Naive thymus-derived CD4-positive, alpha-beta T cell (primary cell): ENCODE measurements at regions not wholly inside any gene's neighbourhood (a gene's known extent, or its start where the extent isn't known, plus 50 kb on each side); places are given as distances from the start of the nearest gene placed in this dataset.
"Not testable (repeated sequence)": the region's sequence is repeated elsewhere in the genome, so short reads cannot be mapped to it uniquely, and the experiment has no call there.

Experiments used
- ATAC-seq: fragments of 150-1000 bp; cut with Tn5 transposase; 2 replicates; pipeline ENCODE4 v1.10.0; 2021; ENCODE audit warnings: mild to moderate bottlenecking, moderate library complexity
- CTCF ChIA-PET: fragments of 350-600 bp; sonication (Branson Sonifier 250); formaldehyde crosslinking; loops from one replicate; lab custom pipeline; 2021; ENCODE audit warnings: antibody characterized with exemption; lab: Charles Lee
- POLR2A ChIA-PET: fragments of 350-600 bp; sonication (Branson Sonifier 250); formaldehyde crosslinking; loops from one replicate; lab custom pipeline; 2021; ENCODE audit warnings: antibody characterized with exemption, inconsistent platforms; lab: Charles Lee
- DNase-seq, 9 donors: peaks; one replicate each; pipeline versions ENCODE4 v3.0.0 to v3.0.0-alpha.2; 2020 to 2022; ENCODE audit warnings: mixed read lengths in 1 of 9
- H3K27ac ChIP-seq: one replicate; pipeline ENCODE4 v1.7.0; 2013; ENCODE audit warnings: mild to moderate bottlenecking, low read depth, low read length, moderate library complexity
- H3K27me3 ChIP-seq, 2 donors: one replicate each; pipeline ENCODE4 v1.7.0; 2013; ENCODE audit warnings: low read length in 2 of 2, mild to moderate bottlenecking in 2 of 2, moderate library complexity in 2 of 2; ENCODE audit not compliant: control insufficient read depth in 2 of 2, insufficient read depth in 2 of 2
- H3K36me3 ChIP-seq, 3 experiments: 1 replicate in 2 of 3; 2 replicates in 1 of 3; pipeline ENCODE4 v1.7.0; 2013; ENCODE audit warnings: low read length in 3 of 3, mild to moderate bottlenecking in 3 of 3, moderate library complexity in 1 of 3; ENCODE audit not compliant: insufficient read depth in 3 of 3, control insufficient read depth in 2 of 3
- H3K4me1 ChIP-seq, 2 donors: one replicate each; pipeline ENCODE4 v1.7.0; 2013; ENCODE audit warnings: low read length in 2 of 2, mild to moderate bottlenecking in 2 of 2, moderate library complexity in 1 of 2; ENCODE audit not compliant: control insufficient read depth in 2 of 2, insufficient read depth in 2 of 2
- H3K4me3 ChIP-seq: 2 replicates; pipeline ENCODE4 v1.7.0; 2013; ENCODE audit warnings: mild to moderate bottlenecking, low read length
- H3K9me3 ChIP-seq, 3 experiments: 1 replicate in 2 of 3; 2 replicates in 1 of 3; pipeline ENCODE4 v1.7.0; 2013; ENCODE audit warnings: low read length in 3 of 3; ENCODE audit not compliant: control insufficient read depth in 2 of 3
- H3K27ac Mint-ChIP-seq, 9 donors: one replicate each; pipeline ENCODE4 v1.8.0; 2020 to 2022; ENCODE audit warnings: mixed read lengths in 9 of 9, mild to moderate bottlenecking in 8 of 9, moderate library complexity in 5 of 9, inconsistent platforms in 2 of 9
- H3K27me3 Mint-ChIP-seq, 5 donors: one replicate each; pipeline ENCODE4 v1.8.0; 2021 to 2022; ENCODE audit warnings: mixed read lengths in 5 of 5, mild to moderate bottlenecking in 1 of 5
- H3K36me3 Mint-ChIP-seq, 5 donors: one replicate each; pipeline ENCODE4 v1.8.0; 2020 to 2022; ENCODE audit warnings: mixed read lengths in 5 of 5, mild to moderate bottlenecking in 3 of 5, inconsistent platforms in 1 of 5
- H3K4me1 Mint-ChIP-seq, 7 donors: one replicate each; pipeline ENCODE4 v1.8.0; 2020 to 2022; ENCODE audit warnings: mixed read lengths in 7 of 7, mild to moderate bottlenecking in 3 of 7, inconsistent platforms in 1 of 7
- H3K4me3 Mint-ChIP-seq, 10 donors: one replicate each; pipeline ENCODE4 v1.8.0; 2020 to 2022; ENCODE audit warnings: mild to moderate bottlenecking in 10 of 10, mixed read lengths in 10 of 10, moderate library complexity in 6 of 10, inconsistent platforms in 2 of 10
- H3K9me3 Mint-ChIP-seq, 11 donors: one replicate each; pipeline ENCODE4 v1.8.0; 2020 to 2022; ENCODE audit warnings: mixed read lengths in 11 of 11, mild to moderate bottlenecking in 4 of 11, inconsistent platforms in 1 of 11, moderate library complexity in 1 of 11
- intact Hi-C, 2 donors: fragments of 100-400 bp; cut with micrococcal nuclease; formaldehyde crosslinking; loops; one replicate each; pipeline ENCODE4 v1.15.1; 2023

- H3K9me3 Mint-ChIP-seq = peaks cover 0 to 10% (median 0%) of the 10 kb centered on the region in 11 donors
- no peak overlapping the region for H3K27ac Mint-ChIP-seq
- Histone ChIP-seq H3K27me3 (no peaks in the 10 kb centered on the region), H3K27ac (no peak overlapping the region), H3K9me3 (no peaks in the 10 kb centered on the region), H3K36me3 (no peaks in the 10 kb centered on the region), H3K4me3 (no peak overlapping the region), H3K4me1 (no peaks in the 10 kb centered on the region)
- H3K4me3 Mint-ChIP-seq = no peak overlapping the region
- DNase-seq (no peak), ATAC-seq (no peak)
- ChIA-PET CTCF (no interaction called here), POLR2A (no interaction called here)
- peaks cover 0 to 5% (median 0%) of the 10 kb centered on the region in 5 donors for H3K27me3 Mint-ChIP-seq
- H3K36me3 Mint-ChIP-seq = no peaks in the 10 kb centered on the region
- H3K4me1 Mint-ChIP-seq = no peaks in the 10 kb centered on the region
- intact Hi-C loops = no loop called here
Measured at GRCh38 chr6:126963077-126963809, 155.2 kb upstream of the RSPO3 start.

GRCh38 chr6:126967296-126968005 is 151.0 kb upstream of the RSPO3 start:
- Mint-ChIP-seq H3K27me3 (peaks cover 0 to 5% (median 0%) of the 10 kb centered on the region in 5 donors), H3K9me3 (peaks cover 0 to 6% (median 0%) of the 10 kb centered on the region in 11 donors), H3K36me3 (no peaks in the 10 kb centered on the region), H3K27ac (no peak overlapping the region), H3K4me1 (no peaks in the 10 kb centered on the region), H3K4me3 (no peak overlapping the region)
- no peak for DNase-seq
- no peaks in the 10 kb centered on the region for H3K9me3 ChIP-seq
- no peaks in the 10 kb centered on the region for H3K27me3 ChIP-seq
- H3K4me3 ChIP-seq = no peak overlapping the region
- H3K36me3 ChIP-seq = no peaks in the 10 kb centered on the region
- ChIA-PET POLR2A (no interaction called here), CTCF (no interaction called here)
- no peaks in the 10 kb centered on the region for H3K4me1 ChIP-seq
- no peak for ATAC-seq
- intact Hi-C loops = no loop called here
- H3K27ac ChIP-seq = no peak overlapping the region

GRCh38 chr6:126976253-126976797 is 142.1 kb upstream of the RSPO3 start:
- POLR2A ChIA-PET = no interaction called here
- Mint-ChIP-seq H3K36me3 (no peaks in the 10 kb centered on the region), H3K4me1 (no peaks in the 10 kb centered on the region), H3K9me3 (peaks cover 0 to 5% (median 0%) of the 10 kb centered on the region in 11 donors), H3K27ac (no peak overlapping the region), H3K4me3 (no peak overlapping the region), H3K27me3 (peaks cover 0 to 6% (median 0%) of the 10 kb centered on the region in 5 donors)
- DNase-seq (no peak), ATAC-seq (no peak)
- Histone ChIP-seq H3K4me3 (no peak overlapping the region), H3K36me3 (no peaks in the 10 kb centered on the region), H3K9me3 (no peaks in the 10 kb centered on the region), H3K27me3 (no peaks in the 10 kb centered on the region), H3K27ac (no peak overlapping the region), H3K4me1 (no peaks in the 10 kb centered on the region)
- CTCF ChIA-PET = no interaction called here
- intact Hi-C loops = no loop called here

GRCh38 chr6:126983779-126984178 is 134.7 kb upstream of the RSPO3 start:
- Histone ChIP-seq H3K9me3 (no peaks in the 10 kb centered on the region), H3K4me3 (no peak overlapping the region), H3K36me3 (no peaks in the 10 kb centered on the region), H3K27ac (no peak overlapping the region), H3K4me1 (no peaks in the 10 kb centered on the region), H3K27me3 (no peaks in the 10 kb centered on the region)
- ATAC-seq = no peak
- Mint-ChIP-seq H3K27me3 (peaks cover 0 to 6% (median 0%) of the 10 kb centered on the region in 5 donors), H3K27ac (no peak overlapping the region), H3K9me3 (peaks cover 1 to 16% (median 7%) of the 10 kb centered on the region in 11 donors), H3K4me1 (no peaks in the 10 kb centered on the region), H3K4me3 (no peak overlapping the region), H3K36me3 (no peaks in the 10 kb centered on the region)
- no peak for DNase-seq
- ChIA-PET CTCF (no interaction called here), POLR2A (no interaction called here)
- intact Hi-C loops = no loop called here

- ATAC-seq, H3K4me3 Mint-ChIP-seq, POLR2A ChIA-PET, H3K4me1 Mint-ChIP-seq, H3K4me1 ChIP-seq, intact Hi-C loops, H3K9me3 ChIP-seq, H3K27ac ChIP-seq, H3K36me3 Mint-ChIP-seq, H3K27me3 ChIP-seq, H3K4me3 ChIP-seq, DNase-seq, H3K36me3 ChIP-seq, H3K27ac Mint-ChIP-seq, H3K27me3 Mint-ChIP-seq, CTCF ChIA-PET: not testable (repeated sequence)
- H3K9me3 Mint-ChIP-seq = peaks cover 0 to 12% (median 5%) of the 10 kb centered on the region in 11 donors
Measured at GRCh38 chr6:126988125-126988524, 130.3 kb upstream of the RSPO3 start.

- H3K27me3 Mint-ChIP-seq = peaks cover 0 to 3% (median 0%) of the 10 kb centered on the region in 5 donors
- no peak overlapping the region for H3K4me3 Mint-ChIP-seq
- ChIA-PET CTCF (no interaction called here), POLR2A (no interaction called here)
- no peaks in the 10 kb centered on the region for H3K36me3 Mint-ChIP-seq
- H3K27ac ChIP-seq = no peak overlapping the region
- H3K4me1 Mint-ChIP-seq = no peaks in the 10 kb centered on the region
- H3K4me1 ChIP-seq = no peaks in the 10 kb centered on the region
- intact Hi-C loops = no loop called here
- H3K36me3 ChIP-seq = no peaks in the 10 kb centered on the region
- no peak overlapping the region for H3K27ac Mint-ChIP-seq
- no peaks in the 10 kb centered on the region for H3K27me3 ChIP-seq
- H3K4me3 ChIP-seq = no peak overlapping the region
- DNase-seq (no peak), ATAC-seq (no peak)
- H3K9me3 ChIP-seq = no peaks in the 10 kb centered on the region
- peaks cover 0 to 3% (median 0%) of the 10 kb centered on the region in 11 donors for H3K9me3 Mint-ChIP-seq
Measured at GRCh38 chr6:127000631-127001030, 117.8 kb upstream of the RSPO3 start.
